ENCODE measurements at regions not wholly inside any gene's neighbourhood (a gene's known extent, or its start where the extent isn't known, plus 50 kb on each side); places are given as distances from the start of the nearest gene placed in this dataset.

- TF ChIP-seq EZH2phosphoT487 (IDR thresholded peaks at IDR 0.05; ENCODE audit: borderline replicate concordance, low read length) (no peak), CTCF (IDR thresholded peaks at IDR 0.05; ENCODE audit: low read depth, low read length, poor library complexity, severe bottlenecking) (no peak)
Observed at GRCh38 chr14:27559848-27560247, 962.0 kb upstream of the NOVA1 start.

GRCh38 chr14:27566843-27567382 lies 969.1 kb upstream of the NOVA1 start:
- Histone ChIP-seq H3F3A (ENCODE audit: control insufficient read depth, insufficient read depth) (no peaks in the 10 kb centered on the region), H3K9me2 (replicated peaks; ENCODE audit: control insufficient read depth, low read length) (no peaks in the 10 kb centered on the region), H4K20me1 (ENCODE audit: control insufficient read depth, insufficient read depth, low read depth, low read length) (no peaks in the 10 kb centered on the region), H3K36me3 (ENCODE audit: control insufficient read depth, low read length) (no peaks in the 10 kb centered on the region), H3K79me2 (ENCODE audit: control insufficient read depth, low read length) (no peaks in the 10 kb centered on the region), H3K4me2 (ENCODE audit: low read length) (no peak overlapping the region), H3K4me3 (ENCODE audit: low read length) (no peak overlapping the region), H3K4me1 (ENCODE audit: control insufficient read depth, low read length) (no peaks in the 10 kb centered on the region), H3K9me3 (ENCODE audit: control insufficient read depth, insufficient read depth, low read length) (no peaks in the 10 kb centered on the region; the same call in 1 of the 2 replicates), H3K27ac (ENCODE audit: low read depth, low read length) (no peak overlapping the region), H3K27me3 (ENCODE audit: control insufficient read depth, low read length) (no peaks in the 10 kb centered on the region)
- TF ChIP-seq EZH2phosphoT487 (IDR thresholded peaks at IDR 0.05; ENCODE audit: borderline replicate concordance, low read length) (no peak), CTCF (IDR thresholded peaks at IDR 0.05; ENCODE audit: low read depth, low read length, poor library complexity, severe bottlenecking) (no peak)

More at GRCh38 chr14:27559848-27560247, 962.0 kb upstream of the NOVA1 start:
- Histone ChIP-seq H3K36me3 (ENCODE audit: control insufficient read depth, low read length) (no peaks in the 10 kb centered on the region), H4K20me1 (ENCODE audit: control insufficient read depth, insufficient read depth, low read depth, low read length) (no peaks in the 10 kb centered on the region), H3K4me1 (ENCODE audit: control insufficient read depth, low read length) (no peaks in the 10 kb centered on the region), H3K9me2 (replicated peaks; ENCODE audit: control insufficient read depth, low read length) (no peaks in the 10 kb centered on the region), H3K79me2 (ENCODE audit: control insufficient read depth, low read length) (no peaks in the 10 kb centered on the region), H3K27me3 (ENCODE audit: control insufficient read depth, low read length) (no peaks in the 10 kb centered on the region), H3F3A (ENCODE audit: control insufficient read depth, insufficient read depth) (no peaks in the 10 kb centered on the region), H3K4me3 (ENCODE audit: low read length) (no peak overlapping the region), H3K9me3 (ENCODE audit: control insufficient read depth, insufficient read depth, low read length) (no peaks in the 10 kb centered on the region; the same call in 1 of the 2 replicates), H3K4me2 (ENCODE audit: low read length) (no peak overlapping the region), H3K27ac (ENCODE audit: low read depth, low read length) (no peak overlapping the region)

GRCh38 chr14:27573018-27573417 lies 975.2 kb upstream of the NOVA1 start:
- no peaks in the 10 kb centered on the region for H3K79me2 ChIP-seq (ENCODE audit: control insufficient read depth, low read length)
- TF ChIP-seq EZH2phosphoT487 (IDR thresholded peaks at IDR 0.05; ENCODE audit: borderline replicate concordance, low read length) (no peak), CTCF (IDR thresholded peaks at IDR 0.05; ENCODE audit: low read depth, low read length, poor library complexity, severe bottlenecking) (no peak)
- no peaks in the 10 kb centered on the region for H3K4me1 ChIP-seq (ENCODE audit: control insufficient read depth, low read length)
- no peaks in the 10 kb centered on the region for H3K9me2 ChIP-seq (replicated peaks; ENCODE audit: control insufficient read depth, low read length)
- H3K4me3 ChIP-seq (ENCODE audit: low read length): no peak overlapping the region
- H3K27ac ChIP-seq (ENCODE audit: low read depth, low read length): no peak overlapping the region
- no peaks in the 10 kb centered on the region for H3K27me3 ChIP-seq (ENCODE audit: control insufficient read depth, low read length)
- H4K20me1 ChIP-seq (ENCODE audit: control insufficient read depth, insufficient read depth, low read depth, low read length): no peaks in the 10 kb centered on the region
- H3K36me3 ChIP-seq (ENCODE audit: control insufficient read depth, low read length): no peaks in the 10 kb centered on the region
- no peaks in the 10 kb centered on the region for H3F3A ChIP-seq (ENCODE audit: control insufficient read depth, insufficient read depth)
- H3K9me3 ChIP-seq (ENCODE audit: control insufficient read depth, insufficient read depth, low read length): peaks cover 16% of the 10 kb centered on the region; the same call in 1 of the 2 replicates
- no peak overlapping the region for H3K4me2 ChIP-seq (ENCODE audit: low read length)

Measured in DOHH2 (cell line).